OCI-LY1 (cell line): ENCODE measurements at regions not wholly inside any gene's neighbourhood (a gene's known extent, or its start where the extent isn't known, plus 50 kb on each side); places are given as distances from the start of the nearest gene placed in this dataset.
"Not testable (repeated sequence)": the region's sequence is repeated elsewhere in the genome, so short reads cannot be mapped to it uniquely, and the experiment has no call there.

Experiments
- CTCF ChIP-seq: fragments of 200-600 bp; sonication (generic), shearing (Covaris generic); IDR thresholded peaks from 2 replicates; pipeline ENCODE4 v1.5.1; 2017; ENCODE audit warnings: mild to moderate bottlenecking, antibody characterized with exemption, low read length, moderate library complexity, mixed read lengths
- EZH2 ChIP-seq: fragments of 200-600 bp; sonication (generic), shearing (Covaris generic); IDR thresholded peaks from 2 replicates; pipeline ENCODE4 v1.8.0; 2017; ENCODE audit warnings: borderline replicate concordance, mixed run types, mild to moderate bottlenecking, antibody characterized with exemption, low read length, moderate library complexity, mixed read lengths

- not testable (repeated sequence) for TF ChIP-seq CTCF, EZH2
Observed at GRCh38 chr1:120664376-120665249, 59.1 kb upstream of the NBPF26 start.
